ENCODE measurements at regions not wholly inside any gene's neighbourhood (a gene's known extent, or its start where the extent isn't known, plus 50 kb on each side); places are given as distances from the start of the nearest gene placed in this dataset.
"Not testable (repeated sequence)": the region's sequence is repeated elsewhere in the genome, so short reads cannot be mapped to it uniquely, and the experiment has no call there.

GRCh38 chr4:64001229-64001898, 407.9 kb downstream of the TECRL start:
- DNase-seq = no peak

GRCh38 chr4:64000241-64000640, 409.0 kb downstream of the TECRL start:
- DNase-seq = no peak

GRCh38 chr4:63986253-63986652, 423.0 kb downstream of the TECRL start:
- no peak for DNase-seq

GRCh38 chr4:63983224-63983623, 426.0 kb downstream of the TECRL start:
- no peak for DNase-seq

- DNase-seq = no peak
Measured at GRCh38 chr4:63965875-63966274, 443.4 kb downstream of the TECRL start.

GRCh38 chr4:63942706-63943286, 466.5 kb downstream of the TECRL start:
- DNase-seq = not testable (repeated sequence)

- no peak for DNase-seq
Measured at GRCh38 chr4:63937961-63938360, 471.3 kb downstream of the TECRL start.

GRCh38 chr4:63922146-63922545, 487.1 kb downstream of the TECRL start:
- DNase-seq = no peak

- no peak for DNase-seq
Measured at GRCh38 chr4:63921561-63921960, 487.7 kb downstream of the TECRL start.

- no peak for DNase-seq
Measured at GRCh38 chr4:63919636-63920365, 489.4 kb downstream of the TECRL start.

GRCh38 chr4:63906660-63907183, 502.5 kb downstream of the TECRL start:
- DNase-seq = no peak

- no peak for DNase-seq
Measured at GRCh38 chr4:63904201-63904600, 505.0 kb downstream of the TECRL start.

GRCh38 chr4:63901304-63901703, 507.9 kb downstream of the TECRL start:
- no peak for DNase-seq

- DNase-seq = no peak
Measured at GRCh38 chr4:63898961-63899360, 510.3 kb downstream of the TECRL start.

GRCh38 chr4:63894161-63894560, 515.1 kb downstream of the TECRL start:
- DNase-seq = no peak

- no peak for DNase-seq
Measured at GRCh38 chr4:63869370-63869769, 539.9 kb downstream of the TECRL start.

GRCh38 chr4:63851496-63851895, 557.8 kb downstream of the TECRL start:
- no peak for DNase-seq

- no peak for DNase-seq
Measured at GRCh38 chr4:63841266-63841665, 568.0 kb downstream of the TECRL start.

GRCh38 chr4:63831590-63832155, 577.6 kb downstream of the TECRL start:
- no peak for DNase-seq

GRCh38 chr4:63817196-63817865, 591.9 kb downstream of the TECRL start:
- no peak for DNase-seq

- no peak for DNase-seq
Measured at GRCh38 chr4:63814171-63814964, 594.9 kb downstream of the TECRL start.

- no peak for DNase-seq
Measured at GRCh38 chr4:63799166-63799565, 610.1 kb downstream of the TECRL start.

Data from activated T-cell treated with anti-CD3 and anti-CD28 coated beads for 4 hours (primary cell).